Adrenal gland (tissue), 5 donors: ENCODE measurements at regions not wholly inside any gene's neighbourhood (a gene's known extent, or its start where the extent isn't known, plus 50 kb on each side); places are given as distances from the start of the nearest gene placed in this dataset.

Experiments used
- POLR2A ChIP-seq, 2 donors: fragments of 450-650 bp; IDR thresholded peaks; one replicate each; pipeline ENCODE4 v1.6.1; 2017; ENCODE audit warnings: antibody characterized with exemption in 2 of 2, mild to moderate bottlenecking in 2 of 2, moderate library complexity in 1 of 2
- TF ChIP-seq, protein P1 (sequence below), 6 experiments: fragments of 450-650 bp in 4 of 6; fragments of 200-600 bp in 2 of 6; sonication (generic) in 1 of 6; IDR thresholded peaks; 1 replicate in 5 of 6; 2 replicates in 1 of 6; pipeline versions ENCODE4 v1.5.1 to v1.8.0; 2016 to 2021; ENCODE audit warnings: antibody characterized with exemption in 6 of 6, mild to moderate bottlenecking in 2 of 6, moderate library complexity in 1 of 6
- donor health status: DM: no; HTN: no; CAD: no.

DNA sequence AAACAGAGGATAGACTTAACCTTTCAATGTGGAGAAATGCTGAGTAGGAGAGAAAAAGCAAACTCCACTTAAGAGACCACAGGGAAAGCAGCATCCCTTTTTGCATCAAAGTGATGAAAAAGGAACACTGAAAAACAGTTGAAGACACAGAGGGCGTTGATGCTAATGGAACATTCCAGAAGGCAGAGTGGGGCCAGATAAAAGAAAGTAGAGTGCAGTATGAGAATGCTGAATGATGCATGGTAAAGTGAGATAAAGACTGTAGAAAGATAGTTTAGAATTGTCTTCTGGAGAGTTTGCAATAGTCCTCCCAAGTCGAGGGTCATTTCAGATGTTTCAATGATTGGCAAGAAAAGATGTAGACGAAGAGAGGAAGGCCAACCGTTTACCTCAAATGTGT, 574.3 kb downstream of the PRR16 start:
- TF ChIP-seq, protein P1, sequence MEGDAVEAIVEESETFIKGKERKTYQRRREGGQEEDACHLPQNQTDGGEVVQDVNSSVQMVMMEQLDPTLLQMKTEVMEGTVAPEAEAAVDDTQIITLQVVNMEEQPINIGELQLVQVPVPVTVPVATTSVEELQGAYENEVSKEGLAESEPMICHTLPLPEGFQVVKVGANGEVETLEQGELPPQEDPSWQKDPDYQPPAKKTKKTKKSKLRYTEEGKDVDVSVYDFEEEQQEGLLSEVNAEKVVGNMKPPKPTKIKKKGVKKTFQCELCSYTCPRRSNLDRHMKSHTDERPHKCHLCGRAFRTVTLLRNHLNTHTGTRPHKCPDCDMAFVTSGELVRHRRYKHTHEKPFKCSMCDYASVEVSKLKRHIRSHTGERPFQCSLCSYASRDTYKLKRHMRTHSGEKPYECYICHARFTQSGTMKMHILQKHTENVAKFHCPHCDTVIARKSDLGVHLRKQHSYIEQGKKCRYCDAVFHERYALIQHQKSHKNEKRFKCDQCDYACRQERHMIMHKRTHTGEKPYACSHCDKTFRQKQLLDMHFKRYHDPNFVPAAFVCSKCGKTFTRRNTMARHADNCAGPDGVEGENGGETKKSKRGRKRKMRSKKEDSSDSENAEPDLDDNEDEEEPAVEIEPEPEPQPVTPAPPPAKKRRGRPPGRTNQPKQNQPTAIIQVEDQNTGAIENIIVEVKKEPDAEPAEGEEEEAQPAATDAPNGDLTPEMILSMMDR (IDR thresholded peaks at IDR 0.05) = no peak
- no peak for TF ChIP-seq POLR2A (IDR thresholded peaks at IDR 0.05)
